HCT116 (cell line): ENCODE measurements at regions not wholly inside any gene's neighbourhood (a gene's known extent, or its start where the extent isn't known, plus 50 kb on each side); places are given as distances from the start of the nearest gene placed in this dataset.

ENCODE experiments used
- ATAC-seq: fragments of 200-7000 bp; cut with Tn5 transposase; 2 replicates; pipeline ENCODE4 v1.9.1; 2020; ENCODE audit warnings: mild to moderate bottlenecking, moderate library complexity
- BruUV-seq: library from RNA; stranded (reverse); fragments of 400-500 nt; replicated peaks from 2 replicates; lab custom pipeline; 2021; lab: Mats Ljungman, UMichigan
- CTCF ChIA-PET: fragments of 300-600 bp; sonication (Branson Sonifier 250); formaldehyde crosslinking; loops from one replicate; lab custom pipeline; 2021; ENCODE audit warnings: antibody characterized with exemption; lab: Charles Lee
- POLR2A ChIA-PET: fragments of 300-600, 350-600 bp; sonication (Branson Sonifier 250); formaldehyde crosslinking; loops from one replicate; lab custom pipeline; 2021; ENCODE audit warnings: antibody characterized with exemption; lab: Charles Lee
- RAD21 ChIA-PET, 2 experiments: fragments of 300-600 bp; sonication (Branson Sonifier 250); formaldehyde crosslinking; loops; one replicate each; lab custom pipeline; 2023; ENCODE audit warnings: low total read pairs in 2 of 2; ENCODE audit not compliant: uncharacterized antibody in 2 of 2, unreplicated experiment in 2 of 2, low non-redundant PET in 1 of 2; lab: Charles Lee
- DNase-seq: peaks from one replicate; pipeline ENCODE4 v3.0.0-alpha.2; 2010; ENCODE audit warnings: low read depth, low spot score
- H2AFZ ChIP-seq: fragments of 200-600 bp; shearing (Covaris generic), sonication (generic); 2 replicates; pipeline ENCODE4 v1.6.1; 2017; ENCODE audit warnings: low read depth, mixed run types, mixed read lengths, antibody characterized with exemption, low read length; ENCODE audit not compliant: poor library complexity, severe bottlenecking
- H3K27ac ChIP-seq: 2 replicates; pipeline ENCODE4 v1.5.1; 2012; ENCODE audit warnings: low read depth, low read length
- H3K27me3 ChIP-seq: fragments of 200-600 bp; sonication (generic); 2 replicates; pipeline ENCODE4 v1.6.1; 2016; ENCODE audit warnings: mixed run types, low read length, mixed read lengths; ENCODE audit not compliant: insufficient read depth
- H3K36me3 ChIP-seq, 2 experiments: fragments of 200-500 bp in 1 of 2; fragments of 200-600 bp in 1 of 2; sonication (Bioruptor generic) in 1 of 2; sonication (generic) in 1 of 2; 2 replicates each; pipeline versions ENCODE4 v1.5.1 to v1.6.1; 2014 to 2016; ENCODE audit warnings: low read length in 2 of 2, inconsistent platforms in 1 of 2, mixed read lengths in 1 of 2, mixed run types in 1 of 2; ENCODE audit not compliant: insufficient read depth in 2 of 2, control insufficient read depth in 1 of 2
- H3K4me1 ChIP-seq, 2 experiments: fragments of 200-600 bp in 1 of 2; sonication (generic) in 1 of 2; 2 replicates each; pipeline versions ENCODE4 v1.5.1 to v1.6.1; 2012 to 2017; ENCODE audit warnings: low read length in 2 of 2, inconsistent platforms in 1 of 2, mild to moderate bottlenecking in 1 of 2, mixed read lengths in 1 of 2, mixed run types in 1 of 2, moderate library complexity in 1 of 2; ENCODE audit not compliant: insufficient read depth in 2 of 2, control insufficient read depth in 1 of 2
- H3K4me2 ChIP-seq: fragments of 200-600 bp; sonication (generic); 2 replicates; pipeline ENCODE4 v1.6.1; 2017; ENCODE audit warnings: mixed run types, low read length, mixed read lengths
- H3K4me3 ChIP-seq, 2 experiments: fragments of 200-600 bp in 1 of 2; sonication (generic) in 1 of 2; replicated peaks in 1 of 2; 2 replicates each; pipeline ENCODE4 v1.5.1; 2011 to 2016; ENCODE audit warnings: low read length in 2 of 2, control low read depth in 1 of 2, low read depth in 1 of 2, mild to moderate bottlenecking in 1 of 2, mixed read lengths in 1 of 2, mixed run types in 1 of 2
- H3K79me2 ChIP-seq: fragments of 200-600 bp; sonication (generic); 2 replicates; pipeline ENCODE4 v1.6.1; 2017; ENCODE audit warnings: mild to moderate bottlenecking, mixed run types, low read length, moderate library complexity, mixed read lengths; ENCODE audit not compliant: insufficient read depth
- H3K9ac ChIP-seq: fragments of 200-600 bp; sonication (generic); 2 replicates; pipeline ENCODE4 v1.6.1; 2016; ENCODE audit warnings: low read length, mixed read lengths
- H3K9me2 ChIP-seq: fragments of 200-600 bp; sonication (generic), shearing (Covaris generic); 2 replicates; pipeline ENCODE4 v1.6.1; 2017; ENCODE audit warnings: mixed run types, mild to moderate bottlenecking, moderate library complexity; ENCODE audit not compliant: insufficient read depth
- H3K9me3 ChIP-seq, 2 experiments: fragments of 200-500 bp in 1 of 2; fragments of 200-600 bp in 1 of 2; sonication (Bioruptor generic) in 1 of 2; sonication (generic) in 1 of 2; 2 replicates each; pipeline ENCODE4 v1.6.1; 2014 to 2017; ENCODE audit warnings: low read length in 2 of 2, mixed read lengths in 2 of 2, inconsistent platforms in 1 of 2, low read depth in 1 of 2, mild to moderate bottlenecking in 1 of 2, mixed run types in 1 of 2, moderate library complexity in 1 of 2; ENCODE audit not compliant: control insufficient read depth in 1 of 2, insufficient read depth in 1 of 2
- H4K20me1 ChIP-seq: fragments of 200-600 bp; sonication (generic), shearing (Covaris generic); 2 replicates; pipeline ENCODE4 v1.6.1; 2017; ENCODE audit warnings: mixed run types, mild to moderate bottlenecking, moderate library complexity; ENCODE audit not compliant: insufficient read depth
- CEBPB ChIP-seq: IDR thresholded peaks from 2 replicates; pipeline ENCODE4 v1.6.1; 2012; ENCODE audit warnings: low read depth
- EZH2phosphoT487 ChIP-seq: fragments of 200-600 bp; IDR thresholded peaks from 2 replicates; pipeline ENCODE4 v1.6.1; 2018; ENCODE audit warnings: antibody characterized with exemption, borderline replicate concordance
- POLR2AphosphoS5 ChIP-seq: IDR thresholded peaks from 2 replicates; pipeline ENCODE4 v1.6.1; 2011; ENCODE audit warnings: mild to moderate bottlenecking, low read depth, low read length, moderate library complexity
- RAD21 ChIP-seq: IDR thresholded peaks from 2 replicates; pipeline ENCODE4 v1.6.1; 2012; ENCODE audit warnings: low read depth, mild to moderate bottlenecking
- SIN3A ChIP-seq: IDR thresholded peaks from 2 replicates; pipeline ENCODE4 v1.6.1; 2012; ENCODE audit warnings: low read depth
- SRF ChIP-seq: IDR thresholded peaks from 2 replicates; pipeline ENCODE4 v1.6.1; 2012; ENCODE audit warnings: low read depth
- intact Hi-C: fragments of 100-400 bp; cut with micrococcal nuclease; formaldehyde crosslinking; loops from 2 replicates; pipeline ENCODE4 v1.10.0; 2022
- TF ChIP-seq, protein P1 (sequence below): IDR thresholded peaks from 2 replicates; pipeline ENCODE4 v1.6.1; 2012; ENCODE audit warnings: low read depth
- TF ChIP-seq, protein P2 (sequence below), 3 experiments: fragments of 200-600 bp in 1 of 3; sonication (generic) in 1 of 3; IDR thresholded peaks in 2 of 3; conservative IDR thresholded peaks in 1 of 3; 2 replicates each; pipeline ENCODE4 v1.5.1; 2012 to 2017; ENCODE audit warnings: low read depth in 2 of 3, low read length in 2 of 3, antibody characterized with exemption in 1 of 3, borderline replicate concordance in 1 of 3, control low read depth in 1 of 3, mild to moderate bottlenecking in 1 of 3, mixed read lengths in 1 of 3, mixed run types in 1 of 3, moderate library complexity in 1 of 3; ENCODE audit not compliant: insufficient read depth in 1 of 3

DNA sequence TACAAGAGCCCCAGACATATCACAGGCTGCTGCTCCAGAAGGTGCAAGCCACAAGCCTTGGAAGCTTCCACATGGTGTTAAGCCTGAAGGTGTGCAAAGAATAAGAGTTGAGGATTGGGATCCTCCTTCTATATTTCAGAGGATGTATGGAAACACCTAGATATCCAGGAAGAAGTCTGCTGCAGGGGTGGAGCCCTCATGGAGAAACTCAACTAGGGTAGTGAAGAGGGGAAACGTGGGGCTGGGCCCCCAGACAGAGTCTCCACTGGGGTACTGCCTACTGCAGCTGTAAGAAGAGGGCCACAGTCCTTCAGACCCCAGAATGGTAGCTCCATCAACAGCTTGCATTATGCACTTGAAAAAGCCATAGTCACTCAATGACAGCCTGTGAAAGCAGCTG, 1444.0 kb downstream of the SLITRK1 start (continued):
- TF ChIP-seq, protein P1, sequence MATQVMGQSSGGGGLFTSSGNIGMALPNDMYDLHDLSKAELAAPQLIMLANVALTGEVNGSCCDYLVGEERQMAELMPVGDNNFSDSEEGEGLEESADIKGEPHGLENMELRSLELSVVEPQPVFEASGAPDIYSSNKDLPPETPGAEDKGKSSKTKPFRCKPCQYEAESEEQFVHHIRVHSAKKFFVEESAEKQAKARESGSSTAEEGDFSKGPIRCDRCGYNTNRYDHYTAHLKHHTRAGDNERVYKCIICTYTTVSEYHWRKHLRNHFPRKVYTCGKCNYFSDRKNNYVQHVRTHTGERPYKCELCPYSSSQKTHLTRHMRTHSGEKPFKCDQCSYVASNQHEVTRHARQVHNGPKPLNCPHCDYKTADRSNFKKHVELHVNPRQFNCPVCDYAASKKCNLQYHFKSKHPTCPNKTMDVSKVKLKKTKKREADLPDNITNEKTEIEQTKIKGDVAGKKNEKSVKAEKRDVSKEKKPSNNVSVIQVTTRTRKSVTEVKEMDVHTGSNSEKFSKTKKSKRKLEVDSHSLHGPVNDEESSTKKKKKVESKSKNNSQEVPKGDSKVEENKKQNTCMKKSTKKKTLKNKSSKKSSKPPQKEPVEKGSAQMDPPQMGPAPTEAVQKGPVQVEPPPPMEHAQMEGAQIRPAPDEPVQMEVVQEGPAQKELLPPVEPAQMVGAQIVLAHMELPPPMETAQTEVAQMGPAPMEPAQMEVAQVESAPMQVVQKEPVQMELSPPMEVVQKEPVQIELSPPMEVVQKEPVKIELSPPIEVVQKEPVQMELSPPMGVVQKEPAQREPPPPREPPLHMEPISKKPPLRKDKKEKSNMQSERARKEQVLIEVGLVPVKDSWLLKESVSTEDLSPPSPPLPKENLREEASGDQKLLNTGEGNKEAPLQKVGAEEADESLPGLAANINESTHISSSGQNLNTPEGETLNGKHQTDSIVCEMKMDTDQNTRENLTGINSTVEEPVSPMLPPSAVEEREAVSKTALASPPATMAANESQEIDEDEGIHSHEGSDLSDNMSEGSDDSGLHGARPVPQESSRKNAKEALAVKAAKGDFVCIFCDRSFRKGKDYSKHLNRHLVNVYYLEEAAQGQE: no peak
- TF ChIP-seq SIN3A: no peak
- TF ChIP-seq EZH2phosphoT487: no peak
- TF ChIP-seq, protein P2, sequence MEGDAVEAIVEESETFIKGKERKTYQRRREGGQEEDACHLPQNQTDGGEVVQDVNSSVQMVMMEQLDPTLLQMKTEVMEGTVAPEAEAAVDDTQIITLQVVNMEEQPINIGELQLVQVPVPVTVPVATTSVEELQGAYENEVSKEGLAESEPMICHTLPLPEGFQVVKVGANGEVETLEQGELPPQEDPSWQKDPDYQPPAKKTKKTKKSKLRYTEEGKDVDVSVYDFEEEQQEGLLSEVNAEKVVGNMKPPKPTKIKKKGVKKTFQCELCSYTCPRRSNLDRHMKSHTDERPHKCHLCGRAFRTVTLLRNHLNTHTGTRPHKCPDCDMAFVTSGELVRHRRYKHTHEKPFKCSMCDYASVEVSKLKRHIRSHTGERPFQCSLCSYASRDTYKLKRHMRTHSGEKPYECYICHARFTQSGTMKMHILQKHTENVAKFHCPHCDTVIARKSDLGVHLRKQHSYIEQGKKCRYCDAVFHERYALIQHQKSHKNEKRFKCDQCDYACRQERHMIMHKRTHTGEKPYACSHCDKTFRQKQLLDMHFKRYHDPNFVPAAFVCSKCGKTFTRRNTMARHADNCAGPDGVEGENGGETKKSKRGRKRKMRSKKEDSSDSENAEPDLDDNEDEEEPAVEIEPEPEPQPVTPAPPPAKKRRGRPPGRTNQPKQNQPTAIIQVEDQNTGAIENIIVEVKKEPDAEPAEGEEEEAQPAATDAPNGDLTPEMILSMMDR (IDR thresholded peaks at IDR 0.05 in 2 of 3, conservative IDR thresholded peaks at IDR 0.05 in 1 of 3; ENCODE audit: borderline replicate concordance in 1 of 3, insufficient read depth in 1 of 3, low read depth in 2 of 3, low read length in 2 of 3): no peak
- TF ChIP-seq CEBPB: no peak
- TF ChIP-seq SRF: no peak

DNA sequence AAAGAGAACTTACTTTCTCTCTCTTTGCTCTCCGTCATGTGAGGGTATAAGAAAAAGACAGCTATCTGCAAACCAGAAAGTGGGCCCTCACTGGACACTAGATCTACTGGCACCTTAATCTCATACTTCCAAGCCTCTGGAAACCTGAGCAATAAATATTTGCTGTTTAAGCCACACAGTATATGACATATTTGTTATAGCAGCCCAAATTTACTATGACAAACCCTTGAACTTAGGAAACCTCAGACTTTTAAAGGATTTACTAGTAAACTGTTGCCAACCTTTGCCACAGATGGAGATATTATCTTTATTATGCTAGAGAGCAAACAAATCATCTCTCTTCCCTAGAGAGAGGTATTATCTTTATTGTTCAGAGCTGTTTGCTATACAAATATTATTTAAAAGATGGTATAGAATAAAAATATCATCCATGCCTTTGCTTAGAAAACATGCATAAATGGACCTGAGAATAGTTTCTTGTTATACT, 1446.1 kb downstream of the SLITRK1 start:
- POLR2A ChIA-PET: no interaction called here

More for the DNA sequence above, 1446.1 kb downstream of the SLITRK1 start:
- Histone ChIP-seq H3K36me3 (no peaks in the 10 kb centered on the region), H3K79me2 (no peaks in the 10 kb centered on the region), H3K27ac (no peak overlapping the region), H4K20me1 (no peaks in the 10 kb centered on the region), H3K27me3 (no peaks in the 10 kb centered on the region), H3K4me1 (no peaks in the 10 kb centered on the region), H3K9me3 (peaks cover 0 to 4% of the 10 kb centered on the region in 2 experiments; a peak in 1 of 4 replicates), H3K4me3 (no peak overlapping the region), H3K4me2 (no peak overlapping the region)
- DNase-seq: no peak
- ChIA-PET RAD21 (no interaction called here), CTCF (no interaction called here)
- intact Hi-C loops: no loop called here
- no TSS peak for BruUV-seq
- ATAC-seq: no peak
- TF ChIP-seq RAD21: no peak
- TF ChIP-seq POLR2AphosphoS5: no peak
- TF ChIP-seq, all 23 proteins: peak for 0
- no peak overlapping the region for H2AFZ ChIP-seq
- no peaks in the 10 kb centered on the region for H3K9me2 ChIP-seq
- no peak overlapping the region for H3K9ac ChIP-seq
